ENCODE measurements at regions not wholly inside any gene's neighbourhood (a gene's known extent, or its start where the extent isn't known, plus 50 kb on each side); places are given as distances from the start of the nearest gene placed in this dataset.

DNA sequence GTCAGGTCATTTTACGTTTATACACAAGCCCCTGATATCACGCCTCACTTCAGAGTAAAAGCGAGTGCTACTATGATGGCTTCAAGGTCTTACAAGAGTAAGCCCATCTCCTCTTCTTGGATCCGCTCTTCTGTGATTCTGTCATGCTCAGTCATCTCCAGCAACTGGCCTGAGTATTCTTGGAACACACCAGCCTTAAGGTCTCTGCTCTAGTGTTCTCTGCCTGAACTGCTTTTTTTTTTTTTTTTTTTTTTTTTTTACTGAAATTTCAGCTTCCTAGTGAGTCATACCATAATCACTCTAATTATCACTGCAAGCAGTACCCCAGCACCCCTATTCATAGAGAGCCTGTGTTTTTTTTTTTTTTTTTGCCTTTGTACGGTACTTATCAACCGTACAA is 1228.9 kb downstream of the CNTNAP5 start:
- TF ChIP-seq CTCF (IDR thresholded peaks at IDR 0.05) (no peak), POLR2A (IDR thresholded peaks at IDR 0.05) (no peak)
